ENCODE measurements at regions not wholly inside any gene's neighbourhood (a gene's known extent, or its start where the extent isn't known, plus 50 kb on each side); places are given as distances from the start of the nearest gene placed in this dataset.

DNA sequence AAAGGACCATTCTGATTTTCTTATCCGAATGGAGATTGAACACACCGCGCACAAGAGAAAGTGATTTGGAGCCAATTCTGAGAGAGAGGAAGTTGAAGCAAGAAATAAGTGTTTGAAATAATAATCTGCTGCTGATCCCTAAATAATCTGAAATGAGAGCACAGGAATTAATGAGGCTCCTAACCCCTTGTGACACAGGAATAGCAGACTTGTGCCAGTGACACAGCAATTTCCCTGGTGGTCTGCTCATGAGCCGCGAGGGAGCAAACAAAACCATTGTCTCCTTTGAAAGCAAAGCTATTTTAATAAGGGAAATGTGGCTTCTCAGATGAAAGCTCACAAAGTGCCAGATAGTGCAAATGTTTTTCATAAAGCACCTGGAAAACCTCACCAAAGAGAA is 936.1 kb upstream of the WWC1 start:
- intact Hi-C loops (cut with DNase I) = no loop called here
- no peak overlapping the region for H3K4me3 ChIP-seq
- no peaks in the 10 kb centered on the region for H3K4me1 ChIP-seq
- TF ChIP-seq POLR2A (IDR thresholded peaks at IDR 0.05) = no peak
- TF ChIP-seq, protein P1, sequence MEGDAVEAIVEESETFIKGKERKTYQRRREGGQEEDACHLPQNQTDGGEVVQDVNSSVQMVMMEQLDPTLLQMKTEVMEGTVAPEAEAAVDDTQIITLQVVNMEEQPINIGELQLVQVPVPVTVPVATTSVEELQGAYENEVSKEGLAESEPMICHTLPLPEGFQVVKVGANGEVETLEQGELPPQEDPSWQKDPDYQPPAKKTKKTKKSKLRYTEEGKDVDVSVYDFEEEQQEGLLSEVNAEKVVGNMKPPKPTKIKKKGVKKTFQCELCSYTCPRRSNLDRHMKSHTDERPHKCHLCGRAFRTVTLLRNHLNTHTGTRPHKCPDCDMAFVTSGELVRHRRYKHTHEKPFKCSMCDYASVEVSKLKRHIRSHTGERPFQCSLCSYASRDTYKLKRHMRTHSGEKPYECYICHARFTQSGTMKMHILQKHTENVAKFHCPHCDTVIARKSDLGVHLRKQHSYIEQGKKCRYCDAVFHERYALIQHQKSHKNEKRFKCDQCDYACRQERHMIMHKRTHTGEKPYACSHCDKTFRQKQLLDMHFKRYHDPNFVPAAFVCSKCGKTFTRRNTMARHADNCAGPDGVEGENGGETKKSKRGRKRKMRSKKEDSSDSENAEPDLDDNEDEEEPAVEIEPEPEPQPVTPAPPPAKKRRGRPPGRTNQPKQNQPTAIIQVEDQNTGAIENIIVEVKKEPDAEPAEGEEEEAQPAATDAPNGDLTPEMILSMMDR (IDR thresholded peaks at IDR 0.05) = no peak
- no peaks in the 10 kb centered on the region for H3K9me3 ChIP-seq
- ATAC-seq (no peak), DNase-seq (no peak)
- WGBS, 2 donors = 46 to 58% methylated on average over 5 of the region's 5 CpGs
- H3K36me3 ChIP-seq (replicated peaks in 1 of 2; ENCODE audit: insufficient read depth in 1 of 2, low read depth in 2 of 2) = no peaks in the 10 kb centered on the region
- H3K27ac ChIP-seq = no peak overlapping the region
- no peaks in the 10 kb centered on the region for H3K27me3 ChIP-seq

DNA sequence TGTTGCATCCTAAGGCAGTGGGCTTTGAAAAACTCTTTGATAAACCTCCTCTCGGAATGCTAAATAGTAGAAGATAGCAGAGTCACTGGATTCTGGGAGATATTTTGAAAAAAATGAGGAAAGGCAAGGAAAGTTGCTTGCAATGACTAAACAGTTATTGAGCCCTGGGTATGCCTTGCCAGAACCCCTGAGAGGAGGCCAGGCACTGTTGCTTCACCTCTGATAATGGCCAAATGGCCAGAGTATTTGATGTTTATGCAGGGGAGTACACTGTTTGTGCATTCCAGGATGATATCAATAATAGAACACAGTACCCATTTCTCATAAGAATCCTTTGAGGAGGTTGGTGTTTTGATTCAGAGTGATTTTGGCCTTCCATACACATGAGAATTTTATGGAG is 935.1 kb upstream of the WWC1 start:
- TF ChIP-seq, protein P1 (IDR thresholded peaks at IDR 0.05) = no peak
- TF ChIP-seq POLR2A (IDR thresholded peaks at IDR 0.05) = no peak
- intact Hi-C loops (cut with DNase I) = no loop called here
- Histone ChIP-seq H3K27ac (no peak overlapping the region), H3K36me3 (replicated peaks in 1 of 2; ENCODE audit: insufficient read depth in 1 of 2, low read depth in 2 of 2) (no peaks in the 10 kb centered on the region), H3K27me3 (no peaks in the 10 kb centered on the region), H3K4me3 (no peak overlapping the region), H3K9me3 (no peaks in the 10 kb centered on the region), H3K4me1 (no peaks in the 10 kb centered on the region)
- DNase-seq (no peak), ATAC-seq (no peak)
- 76 to 88% methylated on average over 1 of the region's 1 CpG for WGBS, 2 donors

DNA sequence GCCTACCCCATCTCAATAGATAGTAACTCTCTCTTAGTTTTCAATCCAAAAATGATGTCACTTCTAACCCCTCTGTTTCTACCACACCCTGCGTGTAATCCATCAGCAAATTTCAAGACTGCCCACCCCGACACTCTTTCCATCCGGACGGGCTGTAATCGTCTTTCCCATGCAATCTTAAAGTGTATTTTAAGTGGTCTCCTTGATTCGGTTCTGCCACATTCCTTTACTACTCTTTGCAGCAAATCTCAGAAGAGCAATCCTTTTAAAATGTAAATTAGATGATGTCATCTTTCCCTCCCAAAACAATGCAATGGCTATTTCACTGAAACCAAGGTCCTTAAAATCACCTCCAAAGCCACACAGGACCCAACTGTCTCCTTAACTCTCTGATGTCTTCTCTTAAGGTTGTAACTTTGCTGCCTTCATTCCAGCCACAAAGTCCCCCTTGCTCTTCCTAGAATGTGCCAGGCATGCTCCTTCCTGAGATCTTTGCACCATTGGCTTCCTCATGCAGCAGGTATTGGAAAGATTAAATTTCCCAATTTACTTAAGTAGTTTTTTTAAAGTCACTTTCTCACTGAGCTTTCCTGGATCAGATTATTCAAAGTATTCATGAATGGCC is 932.5 kb upstream of the WWC1 start:
- intact Hi-C loops (cut with DNase I) = no loop called here
- TF ChIP-seq, protein P1 (IDR thresholded peaks at IDR 0.05) = no peak
- no peak for TF ChIP-seq POLR2A (IDR thresholded peaks at IDR 0.05)
- no peak for DNase-seq
- no peak for ATAC-seq
- H3K4me1 ChIP-seq = no peaks in the 10 kb centered on the region
- no peak overlapping the region for H3K4me3 ChIP-seq
- no peaks in the 10 kb centered on the region for H3K9me3 ChIP-seq
- H3K36me3 ChIP-seq (replicated peaks in 1 of 2; ENCODE audit: insufficient read depth in 1 of 2, low read depth in 2 of 2) = no peaks in the 10 kb centered on the region
- no peaks in the 10 kb centered on the region for H3K27me3 ChIP-seq
- H3K27ac ChIP-seq = no peak overlapping the region
- 52 to 54% methylated on average over 6 of the region's 6 CpGs for WGBS, 2 donors

GRCh38 chr5:167361795-167362194 is 929.6 kb upstream of the WWC1 start:
- intact Hi-C loops (cut with DNase I) = no loop called here
- 73 to 74% methylated on average over 1 of the region's 1 CpG for WGBS, 2 donors

DNA sequence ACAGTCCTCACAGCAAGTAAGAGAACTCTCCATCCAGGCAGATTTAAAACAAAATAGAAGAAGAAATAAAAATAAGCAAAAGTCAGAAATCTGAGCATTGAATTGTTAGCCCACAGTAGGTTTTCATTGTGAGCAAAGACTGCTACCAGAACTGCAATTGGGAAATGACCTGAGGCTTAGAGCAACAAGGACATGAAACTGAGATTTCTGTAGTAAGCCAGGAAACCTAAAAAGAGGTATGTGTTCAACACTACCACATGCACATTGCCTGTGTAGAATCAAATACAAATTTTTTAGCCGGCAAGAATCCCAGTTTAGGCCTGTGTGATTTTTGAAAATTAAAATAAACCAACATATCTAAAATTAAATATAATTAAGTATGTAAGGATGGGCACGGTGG is 928.4 kb upstream of the WWC1 start:
- no peak overlapping the region for H3K27ac ChIP-seq
- WGBS, 2 donors = 94 to 100% methylated on average over 2 of the region's 2 CpGs
- H3K9me3 ChIP-seq = no peaks in the 10 kb centered on the region
- DNase-seq = no peak
- H3K4me1 ChIP-seq = no peaks in the 10 kb centered on the region
- ATAC-seq = no peak
- no peaks in the 10 kb centered on the region for H3K27me3 ChIP-seq
- intact Hi-C loops (cut with DNase I) = no loop called here
- no peak overlapping the region for H3K4me3 ChIP-seq
- no peaks in the 10 kb centered on the region for H3K36me3 ChIP-seq (replicated peaks in 1 of 2; ENCODE audit: insufficient read depth in 1 of 2, low read depth in 2 of 2)
- no peak for TF ChIP-seq POLR2A (IDR thresholded peaks at IDR 0.05)
- TF ChIP-seq, protein P1 (IDR thresholded peaks at IDR 0.05) = no peak

More at GRCh38 chr5:167361795-167362194, 929.6 kb upstream of the WWC1 start:
- Histone ChIP-seq H3K36me3 (replicated peaks in 1 of 2; ENCODE audit: insufficient read depth in 1 of 2, low read depth in 2 of 2) (no peaks in the 10 kb centered on the region), H3K9me3 (no peaks in the 10 kb centered on the region), H3K27ac (no peak overlapping the region), H3K27me3 (no peaks in the 10 kb centered on the region), H3K4me3 (no peak overlapping the region), H3K4me1 (no peaks in the 10 kb centered on the region)
- ATAC-seq (no peak), DNase-seq (no peak)
- no peak for TF ChIP-seq POLR2A (IDR thresholded peaks at IDR 0.05)
- TF ChIP-seq, protein P1 (IDR thresholded peaks at IDR 0.05) = no peak
